ENCODE measurements at regions not wholly inside any gene's neighbourhood (a gene's known extent, or its start where the extent isn't known, plus 50 kb on each side); places are given as distances from the start of the nearest gene placed in this dataset.

DNA sequence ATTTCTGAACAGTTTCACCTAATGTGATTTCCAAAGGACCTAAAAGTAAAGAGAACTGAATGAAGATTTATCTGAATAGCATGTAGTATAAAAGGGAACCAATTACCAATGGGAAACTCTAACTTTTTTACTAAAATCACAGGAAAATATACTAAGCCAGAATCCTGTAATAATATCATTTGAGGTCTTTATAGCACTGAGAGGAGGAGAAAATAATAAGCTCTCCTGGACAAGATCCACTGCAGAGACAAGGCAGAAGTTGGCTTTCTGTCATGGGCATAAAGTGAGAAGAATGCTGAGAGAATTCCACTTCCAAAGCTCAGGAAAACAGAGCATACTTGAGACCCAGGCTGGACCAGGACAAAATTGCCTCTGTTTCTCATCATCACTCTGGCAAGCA lies 1131.4 kb downstream of the SORCS1 start:
- TF ChIP-seq NFE2L1 (CRISPR knock-in tag; IDR thresholded peaks at IDR 0.05) = no peak
- TF ChIP-seq HMGA2 (CRISPR knock-in tag; IDR thresholded peaks at IDR 0.05) = no peak
- TF ChIP-seq, protein P1, sequence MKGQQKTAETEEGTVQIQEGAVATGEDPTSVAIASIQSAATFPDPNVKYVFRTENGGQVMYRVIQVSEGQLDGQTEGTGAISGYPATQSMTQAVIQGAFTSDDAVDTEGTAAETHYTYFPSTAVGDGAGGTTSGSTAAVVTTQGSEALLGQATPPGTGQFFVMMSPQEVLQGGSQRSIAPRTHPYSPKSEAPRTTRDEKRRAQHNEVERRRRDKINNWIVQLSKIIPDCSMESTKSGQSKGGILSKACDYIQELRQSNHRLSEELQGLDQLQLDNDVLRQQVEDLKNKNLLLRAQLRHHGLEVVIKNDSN (CRISPR knock-in tag; IDR thresholded peaks at IDR 0.05) = no peak
- TF ChIP-seq TEAD1 (CRISPR knock-in tag; IDR thresholded peaks at IDR 0.05) = no peak
- TF ChIP-seq, protein P2, sequence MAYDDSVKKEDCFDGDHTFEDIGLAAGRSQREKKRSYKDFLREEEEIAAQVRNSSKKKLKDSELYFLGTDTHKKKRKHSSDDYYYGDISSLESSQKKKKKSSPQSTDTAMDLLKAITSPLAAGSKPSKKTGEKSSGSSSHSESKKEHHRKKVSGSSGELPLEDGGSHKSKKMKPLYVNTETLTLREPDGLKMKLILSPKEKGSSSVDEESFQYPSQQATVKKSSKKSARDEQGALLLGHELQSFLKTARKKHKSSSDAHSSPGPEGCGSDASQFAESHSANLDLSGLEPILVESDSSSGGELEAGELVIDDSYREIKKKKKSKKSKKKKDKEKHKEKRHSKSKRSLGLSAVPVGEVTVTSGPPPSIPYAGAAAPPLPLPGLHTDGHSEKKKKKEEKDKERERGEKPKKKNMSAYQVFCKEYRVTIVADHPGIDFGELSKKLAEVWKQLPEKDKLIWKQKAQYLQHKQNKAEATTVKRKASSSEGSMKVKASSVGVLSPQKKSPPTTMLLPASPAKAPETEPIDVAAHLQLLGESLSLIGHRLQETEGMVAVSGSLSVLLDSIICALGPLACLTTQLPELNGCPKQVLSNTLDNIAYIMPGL (CRISPR knock-in tag; IDR thresholded peaks at IDR 0.05) = no peak
- no peak for TF ChIP-seq SOX15 (CRISPR knock-in tag; IDR thresholded peaks at IDR 0.05)
- TF ChIP-seq FOXK1 (CRISPR knock-in tag; IDR thresholded peaks at IDR 0.05) = no peak
- no peak for TF ChIP-seq ZNF671 (CRISPR knock-in tag; IDR thresholded peaks at IDR 0.05)
- no peak for TF ChIP-seq ZNF423 (CRISPR knock-in tag; IDR thresholded peaks at IDR 0.05)
- TF ChIP-seq, protein P3, sequence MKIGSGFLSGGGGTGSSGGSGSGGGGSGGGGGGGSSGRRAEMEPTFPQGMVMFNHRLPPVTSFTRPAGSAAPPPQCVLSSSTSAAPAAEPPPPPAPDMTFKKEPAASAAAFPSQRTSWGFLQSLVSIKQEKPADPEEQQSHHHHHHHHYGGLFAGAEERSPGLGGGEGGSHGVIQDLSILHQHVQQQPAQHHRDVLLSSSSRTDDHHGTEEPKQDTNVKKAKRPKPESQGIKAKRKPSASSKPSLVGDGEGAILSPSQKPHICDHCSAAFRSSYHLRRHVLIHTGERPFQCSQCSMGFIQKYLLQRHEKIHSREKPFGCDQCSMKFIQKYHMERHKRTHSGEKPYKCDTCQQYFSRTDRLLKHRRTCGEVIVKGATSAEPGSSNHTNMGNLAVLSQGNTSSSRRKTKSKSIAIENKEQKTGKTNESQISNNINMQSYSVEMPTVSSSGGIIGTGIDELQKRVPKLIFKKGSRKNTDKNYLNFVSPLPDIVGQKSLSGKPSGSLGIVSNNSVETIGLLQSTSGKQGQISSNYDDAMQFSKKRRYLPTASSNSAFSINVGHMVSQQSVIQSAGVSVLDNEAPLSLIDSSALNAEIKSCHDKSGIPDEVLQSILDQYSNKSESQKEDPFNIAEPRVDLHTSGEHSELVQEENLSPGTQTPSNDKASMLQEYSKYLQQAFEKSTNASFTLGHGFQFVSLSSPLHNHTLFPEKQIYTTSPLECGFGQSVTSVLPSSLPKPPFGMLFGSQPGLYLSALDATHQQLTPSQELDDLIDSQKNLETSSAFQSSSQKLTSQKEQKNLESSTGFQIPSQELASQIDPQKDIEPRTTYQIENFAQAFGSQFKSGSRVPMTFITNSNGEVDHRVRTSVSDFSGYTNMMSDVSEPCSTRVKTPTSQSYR (CRISPR knock-in tag; IDR thresholded peaks at IDR 0.05) = no peak
- TF ChIP-seq ZNF396 (CRISPR knock-in tag; IDR thresholded peaks at IDR 0.05; ENCODE audit: borderline replicate concordance) = no peak
- TF ChIP-seq GRHL2 (CRISPR knock-in tag; IDR thresholded peaks at IDR 0.05; ENCODE audit: insufficient replicate concordance, severe bottlenecking) = no peak
- TF ChIP-seq ZNF138 (CRISPR knock-in tag; conservative IDR thresholded peaks at IDR 0.05) = no peak
- TF ChIP-seq, protein P4, sequence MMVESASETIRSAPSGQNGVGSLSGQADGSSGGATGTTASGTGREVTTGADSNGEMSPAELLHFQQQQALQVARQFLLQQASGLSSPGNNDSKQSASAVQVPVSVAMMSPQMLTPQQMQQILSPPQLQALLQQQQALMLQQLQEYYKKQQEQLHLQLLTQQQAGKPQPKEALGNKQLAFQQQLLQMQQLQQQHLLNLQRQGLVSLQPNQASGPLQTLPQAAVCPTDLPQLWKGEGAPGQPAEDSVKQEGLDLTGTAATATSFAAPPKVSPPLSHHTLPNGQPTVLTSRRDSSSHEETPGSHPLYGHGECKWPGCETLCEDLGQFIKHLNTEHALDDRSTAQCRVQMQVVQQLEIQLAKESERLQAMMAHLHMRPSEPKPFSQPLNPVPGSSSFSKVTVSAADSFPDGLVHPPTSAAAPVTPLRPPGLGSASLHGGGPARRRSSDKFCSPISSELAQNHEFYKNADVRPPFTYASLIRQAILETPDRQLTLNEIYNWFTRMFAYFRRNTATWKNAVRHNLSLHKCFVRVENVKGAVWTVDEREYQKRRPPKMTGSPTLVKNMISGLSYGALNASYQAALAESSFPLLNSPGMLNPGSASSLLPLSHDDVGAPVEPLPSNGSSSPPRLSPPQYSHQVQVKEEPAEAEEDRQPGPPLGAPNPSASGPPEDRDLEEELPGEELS (CRISPR knock-in tag; IDR thresholded peaks at IDR 0.05) = no peak
- TF ChIP-seq, protein P5, sequence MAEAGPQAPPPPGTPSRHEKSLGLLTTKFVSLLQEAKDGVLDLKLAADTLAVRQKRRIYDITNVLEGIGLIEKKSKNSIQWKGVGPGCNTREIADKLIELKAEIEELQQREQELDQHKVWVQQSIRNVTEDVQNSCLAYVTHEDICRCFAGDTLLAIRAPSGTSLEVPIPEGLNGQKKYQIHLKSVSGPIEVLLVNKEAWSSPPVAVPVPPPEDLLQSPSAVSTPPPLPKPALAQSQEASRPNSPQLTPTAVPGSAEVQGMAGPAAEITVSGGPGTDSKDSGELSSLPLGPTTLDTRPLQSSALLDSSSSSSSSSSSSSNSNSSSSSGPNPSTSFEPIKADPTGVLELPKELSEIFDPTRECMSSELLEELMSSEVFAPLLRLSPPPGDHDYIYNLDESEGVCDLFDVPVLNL (CRISPR knock-in tag; IDR thresholded peaks at IDR 0.05; ENCODE audit: borderline replicate concordance, low read depth) = no peak
- CTCF ChIA-PET = no interaction called here
- Mint-ChIP-seq H3K4me1 (no peaks in the 10 kb centered on the region), H3K9me3 (peaks cover 21% of the 10 kb centered on the region), H3K36me3 (peaks cover 8% of the 10 kb centered on the region), H3K4me3 (no peak overlapping the region), H3K27ac (no peak overlapping the region), H3K27me3 (ENCODE audit: low read depth) (no peaks in the 10 kb centered on the region; the same call in 1 of the 2 replicates)
- DNase-seq (ENCODE audit: low spot score) = no peak
- POLR2A ChIA-PET = no interaction called here
- ATAC-seq = no peak

DNA sequence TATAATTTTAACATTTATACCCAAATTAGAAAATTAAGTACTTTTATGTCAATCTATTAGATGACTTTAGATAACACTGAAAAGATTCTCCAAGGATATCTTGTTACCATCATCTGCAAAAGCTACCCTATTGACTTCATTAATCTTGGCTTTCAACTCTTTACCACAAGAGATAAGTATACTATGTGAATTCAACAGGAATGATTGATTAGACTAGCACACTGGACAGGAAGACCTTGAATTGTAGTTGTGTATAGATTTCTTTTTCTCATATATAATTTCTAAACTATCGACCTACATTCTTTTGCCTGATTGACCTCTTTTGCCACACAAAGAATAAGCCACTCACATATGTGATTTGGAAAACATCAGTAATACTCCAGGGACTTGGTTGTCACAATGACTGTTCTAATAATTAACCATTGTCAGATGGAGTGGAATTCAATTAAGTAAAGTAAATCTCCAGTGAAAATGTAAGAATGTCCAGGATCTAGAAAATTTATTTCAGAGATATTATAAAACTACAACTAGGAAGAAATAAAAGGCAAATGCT lies 1132.0 kb downstream of the SORCS1 start:
- ChIA-PET CTCF (no interaction called here), POLR2A (no interaction called here)
- no peak for DNase-seq (ENCODE audit: low spot score)
- Mint-ChIP-seq H3K27me3 (ENCODE audit: low read depth) (no peaks in the 10 kb centered on the region; the same call in 1 of the 2 replicates), H3K4me1 (no peaks in the 10 kb centered on the region), H3K4me3 (no peak overlapping the region), H3K9me3 (peaks cover 21% of the 10 kb centered on the region), H3K27ac (no peak overlapping the region), H3K36me3 (peaks cover 8% of the 10 kb centered on the region)
- ATAC-seq = no peak
- no peak for TF ChIP-seq FOXK1 (CRISPR knock-in tag; IDR thresholded peaks at IDR 0.05)
- TF ChIP-seq, protein P6, sequence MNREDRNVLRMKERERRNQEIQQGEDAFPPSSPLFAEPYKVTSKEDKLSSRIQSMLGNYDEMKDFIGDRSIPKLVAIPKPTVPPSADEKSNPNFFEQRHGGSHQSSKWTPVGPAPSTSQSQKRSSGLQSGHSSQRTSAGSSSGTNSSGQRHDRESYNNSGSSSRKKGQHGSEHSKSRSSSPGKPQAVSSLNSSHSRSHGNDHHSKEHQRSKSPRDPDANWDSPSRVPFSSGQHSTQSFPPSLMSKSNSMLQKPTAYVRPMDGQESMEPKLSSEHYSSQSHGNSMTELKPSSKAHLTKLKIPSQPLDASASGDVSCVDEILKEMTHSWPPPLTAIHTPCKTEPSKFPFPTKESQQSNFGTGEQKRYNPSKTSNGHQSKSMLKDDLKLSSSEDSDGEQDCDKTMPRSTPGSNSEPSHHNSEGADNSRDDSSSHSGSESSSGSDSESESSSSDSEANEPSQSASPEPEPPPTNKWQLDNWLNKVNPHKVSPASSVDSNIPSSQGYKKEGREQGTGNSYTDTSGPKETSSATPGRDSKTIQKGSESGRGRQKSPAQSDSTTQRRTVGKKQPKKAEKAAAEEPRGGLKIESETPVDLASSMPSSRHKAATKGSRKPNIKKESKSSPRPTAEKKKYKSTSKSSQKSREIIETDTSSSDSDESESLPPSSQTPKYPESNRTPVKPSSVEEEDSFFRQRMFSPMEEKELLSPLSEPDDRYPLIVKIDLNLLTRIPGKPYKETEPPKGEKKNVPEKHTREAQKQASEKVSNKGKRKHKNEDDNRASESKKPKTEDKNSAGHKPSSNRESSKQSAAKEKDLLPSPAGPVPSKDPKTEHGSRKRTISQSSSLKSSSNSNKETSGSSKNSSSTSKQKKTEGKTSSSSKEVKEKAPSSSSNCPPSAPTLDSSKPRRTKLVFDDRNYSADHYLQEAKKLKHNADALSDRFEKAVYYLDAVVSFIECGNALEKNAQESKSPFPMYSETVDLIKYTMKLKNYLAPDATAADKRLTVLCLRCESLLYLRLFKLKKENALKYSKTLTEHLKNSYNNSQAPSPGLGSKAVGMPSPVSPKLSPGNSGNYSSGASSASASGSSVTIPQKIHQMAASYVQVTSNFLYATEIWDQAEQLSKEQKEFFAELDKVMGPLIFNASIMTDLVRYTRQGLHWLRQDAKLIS (CRISPR knock-in tag; IDR thresholded peaks at IDR 0.05; ENCODE audit: borderline replicate concordance) = no peak
- TF ChIP-seq PRRX2 (CRISPR knock-in tag; IDR thresholded peaks at IDR 0.05) = no peak
- TF ChIP-seq CREM (CRISPR knock-in tag; IDR thresholded peaks at IDR 0.05) = no peak
- TF ChIP-seq, protein P7, sequence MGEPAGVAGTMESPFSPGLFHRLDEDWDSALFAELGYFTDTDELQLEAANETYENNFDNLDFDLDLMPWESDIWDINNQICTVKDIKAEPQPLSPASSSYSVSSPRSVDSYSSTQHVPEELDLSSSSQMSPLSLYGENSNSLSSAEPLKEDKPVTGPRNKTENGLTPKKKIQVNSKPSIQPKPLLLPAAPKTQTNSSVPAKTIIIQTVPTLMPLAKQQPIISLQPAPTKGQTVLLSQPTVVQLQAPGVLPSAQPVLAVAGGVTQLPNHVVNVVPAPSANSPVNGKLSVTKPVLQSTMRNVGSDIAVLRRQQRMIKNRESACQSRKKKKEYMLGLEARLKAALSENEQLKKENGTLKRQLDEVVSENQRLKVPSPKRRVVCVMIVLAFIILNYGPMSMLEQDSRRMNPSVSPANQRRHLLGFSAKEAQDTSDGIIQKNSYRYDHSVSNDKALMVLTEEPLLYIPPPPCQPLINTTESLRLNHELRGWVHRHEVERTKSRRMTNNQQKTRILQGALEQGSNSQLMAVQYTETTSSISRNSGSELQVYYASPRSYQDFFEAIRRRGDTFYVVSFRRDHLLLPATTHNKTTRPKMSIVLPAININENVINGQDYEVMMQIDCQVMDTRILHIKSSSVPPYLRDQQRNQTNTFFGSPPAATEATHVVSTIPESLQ (CRISPR knock-in tag; IDR thresholded peaks at IDR 0.05) = no peak
- no peak for TF ChIP-seq ZNF671 (CRISPR knock-in tag; IDR thresholded peaks at IDR 0.05)
- TF ChIP-seq ZNF317 (CRISPR knock-in tag; IDR thresholded peaks at IDR 0.05; ENCODE audit: borderline replicate concordance, low read depth) = no peak
- TF ChIP-seq RORB (CRISPR knock-in tag; IDR thresholded peaks at IDR 0.05) = no peak
- TF ChIP-seq NR1H2 (CRISPR knock-in tag; IDR thresholded peaks at IDR 0.05) = no peak
